Choroid plexus epithelial cell (primary cell): ENCODE measurements at regions not wholly inside any gene's neighbourhood (a gene's known extent, or its start where the extent isn't known, plus 50 kb on each side); places are given as distances from the start of the nearest gene placed in this dataset.
"Not testable (repeated sequence)": the region's sequence is repeated elsewhere in the genome, so short reads cannot be mapped to it uniquely, and the experiment has no call there.

Experiments used
- DNase-seq: peaks from one replicate; pipeline ENCODE4 v3.0.0-alpha.2; 2010; ENCODE audit warnings: low read depth
- H3K4me3 ChIP-seq: 2 replicates; pipeline ENCODE4 v1.5.1; 2011; ENCODE audit warnings: low read depth, mild to moderate bottlenecking, control low read depth, low read length, moderate library complexity
- TF ChIP-seq, protein P1 (sequence below): conservative IDR thresholded peaks from 2 replicates; pipeline ENCODE4 v1.5.1; 2011; ENCODE audit warnings: low read depth, mild to moderate bottlenecking, control low read depth, inconsistent platforms, low read length, moderate library complexity

DNA sequence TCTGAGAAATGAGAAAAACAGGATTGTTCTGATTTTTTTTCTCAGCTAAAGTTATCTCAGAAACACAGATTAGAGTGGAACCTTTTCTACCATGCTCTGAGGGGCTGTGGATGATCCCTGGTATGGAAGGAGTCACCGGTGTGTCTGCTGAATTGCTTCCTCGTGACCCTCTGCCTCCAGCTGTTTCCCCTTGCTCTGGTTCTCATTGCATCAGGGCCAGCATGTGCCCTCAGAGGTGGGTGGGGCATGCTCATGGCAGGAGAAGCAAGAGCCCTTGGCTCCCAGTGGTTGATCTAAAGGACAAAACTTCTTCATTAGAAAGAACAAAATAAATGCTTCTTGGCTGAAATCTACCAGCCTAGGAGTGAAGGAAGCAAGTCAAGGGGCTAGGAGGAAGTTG lies 183.2 kb upstream of the HMCN1 start:
- H3K4me3 ChIP-seq = no peak overlapping the region
- TF ChIP-seq, protein P1, sequence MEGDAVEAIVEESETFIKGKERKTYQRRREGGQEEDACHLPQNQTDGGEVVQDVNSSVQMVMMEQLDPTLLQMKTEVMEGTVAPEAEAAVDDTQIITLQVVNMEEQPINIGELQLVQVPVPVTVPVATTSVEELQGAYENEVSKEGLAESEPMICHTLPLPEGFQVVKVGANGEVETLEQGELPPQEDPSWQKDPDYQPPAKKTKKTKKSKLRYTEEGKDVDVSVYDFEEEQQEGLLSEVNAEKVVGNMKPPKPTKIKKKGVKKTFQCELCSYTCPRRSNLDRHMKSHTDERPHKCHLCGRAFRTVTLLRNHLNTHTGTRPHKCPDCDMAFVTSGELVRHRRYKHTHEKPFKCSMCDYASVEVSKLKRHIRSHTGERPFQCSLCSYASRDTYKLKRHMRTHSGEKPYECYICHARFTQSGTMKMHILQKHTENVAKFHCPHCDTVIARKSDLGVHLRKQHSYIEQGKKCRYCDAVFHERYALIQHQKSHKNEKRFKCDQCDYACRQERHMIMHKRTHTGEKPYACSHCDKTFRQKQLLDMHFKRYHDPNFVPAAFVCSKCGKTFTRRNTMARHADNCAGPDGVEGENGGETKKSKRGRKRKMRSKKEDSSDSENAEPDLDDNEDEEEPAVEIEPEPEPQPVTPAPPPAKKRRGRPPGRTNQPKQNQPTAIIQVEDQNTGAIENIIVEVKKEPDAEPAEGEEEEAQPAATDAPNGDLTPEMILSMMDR = no peak
- DNase-seq = no peak

DNA sequence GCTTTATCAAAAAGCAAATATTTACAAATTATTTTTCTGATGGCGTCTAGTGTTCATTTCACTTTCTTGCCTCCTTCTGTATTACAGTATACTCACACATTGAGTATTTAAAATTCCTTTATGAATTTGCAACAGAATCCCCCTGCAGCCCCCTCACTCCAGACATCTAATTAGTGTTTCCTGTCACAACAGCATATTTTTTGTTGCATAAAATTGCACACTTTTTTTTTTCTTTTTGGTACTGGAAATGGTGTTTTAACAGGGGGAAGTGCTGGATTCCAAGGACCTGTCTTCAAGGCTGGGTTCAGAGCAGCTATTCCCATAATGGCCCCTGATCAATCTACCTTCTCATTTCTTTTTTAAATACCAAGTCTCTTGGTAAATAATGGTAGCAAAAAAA lies 184.3 kb upstream of the HMCN1 start:
- DNase-seq = no peak

DNA sequence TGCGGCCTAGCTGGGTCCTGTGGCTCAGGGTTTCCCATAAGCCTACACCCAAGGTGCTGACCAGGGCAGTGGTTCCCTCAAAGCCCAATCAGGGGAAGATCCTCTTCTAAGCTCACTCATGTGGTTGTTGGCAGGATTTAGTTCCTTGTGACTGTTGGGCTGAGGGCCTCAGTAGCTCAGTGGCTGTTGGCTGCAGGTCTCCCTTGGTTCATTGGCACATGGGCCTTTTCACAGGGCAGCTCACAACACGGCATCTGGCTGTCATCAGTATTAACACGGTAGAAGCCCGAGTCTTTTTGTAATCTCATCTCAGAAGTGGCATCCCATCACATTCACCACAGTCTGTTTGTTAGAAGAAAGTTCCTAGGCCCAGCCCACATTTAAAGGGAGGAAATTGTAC lies 188.2 kb upstream of the HMCN1 start:
- H3K4me3 ChIP-seq = no peak overlapping the region
- no peak for DNase-seq
- TF ChIP-seq, protein P1 = no peak

More for the DNA sequence above, 184.3 kb upstream of the HMCN1 start:
- H3K4me3 ChIP-seq = no peak overlapping the region
- TF ChIP-seq, protein P1 = no peak

DNA sequence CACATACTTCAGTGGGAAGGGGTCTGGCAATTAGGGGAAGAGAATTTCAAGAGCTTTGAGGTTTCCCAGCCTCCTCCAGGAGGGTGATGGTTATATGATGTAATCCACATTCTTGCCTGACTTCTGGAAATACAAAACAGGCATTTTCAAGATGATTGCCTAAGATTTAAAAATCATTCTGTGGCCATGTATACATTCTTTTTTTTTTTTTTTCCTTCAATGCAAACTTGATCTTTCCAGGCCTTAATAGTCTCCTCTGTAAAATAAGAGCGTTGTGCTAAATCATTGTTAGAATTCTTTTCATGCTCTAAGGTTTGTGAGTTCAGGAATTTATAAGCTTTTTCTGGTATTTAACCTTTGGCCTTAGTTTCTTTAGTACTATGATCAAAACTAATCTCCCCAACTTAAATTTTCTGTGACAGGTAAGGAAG lies 192.3 kb upstream of the HMCN1 start:
- peak; percentile 22 for DNase-seq
- TF ChIP-seq, protein P1 = no peak
- H3K4me3 ChIP-seq = no peak overlapping the region

DNA sequence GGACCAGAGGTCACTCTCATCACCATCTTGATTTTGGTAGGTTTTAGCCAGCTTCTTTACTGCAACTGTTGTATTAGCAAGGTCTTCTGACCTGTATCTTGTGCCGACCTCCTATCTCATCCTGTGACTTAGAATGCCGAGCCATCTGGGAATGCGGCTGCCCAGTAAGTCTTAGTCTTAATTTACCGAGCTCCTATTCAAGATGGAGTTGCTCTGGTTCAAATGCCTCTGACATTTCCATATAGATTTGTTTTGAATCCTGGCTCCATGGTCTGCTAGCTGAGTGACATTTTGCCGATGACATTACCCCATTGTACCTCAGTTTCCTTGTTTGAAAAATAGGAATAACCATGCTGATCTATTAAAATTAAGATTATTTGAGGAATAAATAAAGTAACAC lies 193.9 kb upstream of the HMCN1 start:
- no peak for DNase-seq
- TF ChIP-seq, protein P1 = no peak
- no peak overlapping the region for H3K4me3 ChIP-seq

DNA sequence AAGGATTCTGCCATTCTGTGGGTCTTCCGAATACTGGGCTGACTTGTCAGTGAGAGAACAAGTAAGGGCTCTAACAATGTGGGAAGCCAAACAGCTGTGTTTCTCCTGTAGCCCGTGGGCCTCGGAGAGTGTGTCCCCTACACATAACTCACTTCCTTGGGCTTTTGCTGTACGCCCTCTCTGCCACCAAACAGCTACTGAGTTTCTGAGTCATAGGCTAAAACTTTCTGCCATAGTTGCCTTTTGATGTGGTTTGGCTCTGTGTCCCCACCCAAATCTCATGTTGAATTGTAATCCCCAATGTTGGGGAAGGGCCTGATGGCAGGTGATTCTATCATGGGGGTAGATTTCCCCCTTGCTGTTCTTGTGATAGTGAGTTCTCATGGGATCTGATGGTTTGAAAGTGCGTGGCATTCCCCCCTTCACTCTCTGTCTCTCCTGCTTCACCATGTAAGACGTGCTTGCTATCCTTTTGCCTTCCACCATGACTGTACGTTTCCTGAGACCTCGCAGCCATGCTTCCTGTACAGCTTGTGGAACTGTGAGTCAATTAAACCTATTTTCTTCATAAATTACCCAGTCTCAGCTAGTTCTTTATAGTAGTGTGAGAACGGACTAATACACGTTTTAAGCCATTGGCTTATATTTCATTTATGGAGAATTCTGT lies 194.8 kb upstream of the HMCN1 start:
- DNase-seq = no peak
- H3K4me3 ChIP-seq = no peak overlapping the region
- TF ChIP-seq, protein P1 = no peak

DNA sequence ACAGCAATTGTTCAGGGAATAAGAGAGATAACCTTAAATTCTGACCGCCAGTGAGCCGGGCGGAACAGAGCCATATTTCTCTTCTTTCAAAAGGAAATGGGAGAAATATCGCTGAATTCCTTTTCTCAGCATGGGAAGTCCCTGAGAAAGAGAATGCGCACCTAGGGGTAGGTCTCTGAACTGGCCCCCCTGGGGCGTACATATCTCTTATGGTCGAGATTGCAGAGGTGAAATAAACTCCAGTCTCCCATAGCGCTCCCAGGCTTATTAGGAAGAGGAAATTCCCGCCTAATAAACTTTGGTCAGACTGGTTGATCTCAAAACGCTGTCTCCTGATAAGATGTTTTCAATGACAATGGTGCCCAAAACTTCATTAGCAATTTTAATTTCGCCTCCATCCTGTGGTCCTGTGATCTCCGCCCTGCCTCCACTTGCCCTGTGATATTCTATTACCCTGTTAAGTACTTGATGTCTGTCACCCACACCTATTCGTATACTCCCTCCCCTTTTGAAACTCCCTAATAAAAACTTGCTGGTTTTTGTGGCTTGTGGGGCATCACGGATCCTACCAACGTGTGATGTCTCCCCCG lies 195.8 kb upstream of the HMCN1 start:
- not testable (repeated sequence) for DNase-seq, H3K4me3 ChIP-seq
